ENCODE measurements at regions not wholly inside any gene's neighbourhood (a gene's known extent, or its start where the extent isn't known, plus 50 kb on each side); places are given as distances from the start of the nearest gene placed in this dataset.
A peak's percentile ranks its signal among the peaks of the same experiment; 100 is the strongest.

DNA sequence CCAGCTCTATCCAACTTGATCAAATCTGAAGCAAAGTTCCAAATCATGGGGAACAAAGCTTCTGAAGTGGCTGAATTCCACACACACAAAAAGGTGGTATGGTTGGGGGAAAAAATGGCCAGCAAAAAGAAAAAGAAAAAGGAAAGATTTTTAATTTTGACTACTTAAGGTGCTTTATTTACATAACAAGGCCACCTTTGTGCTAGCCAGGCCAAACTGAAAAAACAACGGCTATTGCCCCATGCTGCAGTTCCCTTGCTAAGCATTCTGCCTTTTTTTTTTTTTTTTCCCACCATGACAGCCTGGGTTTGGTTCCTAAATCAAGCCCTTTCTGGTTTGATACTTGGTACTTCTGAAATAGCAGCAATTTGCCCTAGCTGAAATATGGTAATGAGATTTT, 66.5 kb upstream of the DAZL start:
- Histone ChIP-seq H3K4me1 (ENCODE audit: control insufficient read depth, insufficient read depth, low read length) (no peaks in the 10 kb centered on the region), H3K9me3 (ENCODE audit: control insufficient read depth, insufficient read depth, low read length) (peaks cover 2% of the 10 kb centered on the region), H3K4me3 (ENCODE audit: low read depth, low read length) (no peak overlapping the region), H3K36me3 (ENCODE audit: control insufficient read depth, insufficient read depth, low read length) (no peaks in the 10 kb centered on the region), H3K27ac (ENCODE audit: low read depth, low read length) (no peak overlapping the region), H3K27me3 (ENCODE audit: control insufficient read depth, insufficient read depth, low read length) (no peaks in the 10 kb centered on the region)
- WGBS (ENCODE audit: insufficient coverage), result no CpG with 5 or more reads among the region's 1 CpG
- no peak for DNase-seq (ENCODE audit: low read depth in 4 of 6, low spot score in 6 of 6)

DNA sequence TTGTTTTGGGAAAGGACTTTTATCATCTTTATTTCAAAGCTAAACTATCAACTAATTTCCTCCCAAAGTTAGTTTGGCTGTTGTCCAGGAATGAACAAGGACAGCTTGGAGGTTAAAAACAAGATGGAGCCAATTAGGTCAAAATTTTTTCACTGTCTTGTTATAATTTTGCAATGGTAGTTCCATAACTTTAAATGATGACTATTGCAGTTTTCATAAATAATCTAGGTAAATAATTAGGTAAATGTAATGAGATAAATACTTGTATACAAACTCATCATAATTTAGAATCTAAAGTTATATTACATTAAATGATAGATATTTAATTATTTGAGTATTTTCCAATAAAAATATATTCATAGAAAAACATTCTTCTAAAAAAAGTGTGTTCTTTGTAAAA, 68.3 kb upstream of the DAZL start:
- H3K4me3 ChIP-seq (ENCODE audit: low read depth, low read length), result no peak overlapping the region
- H3K9me3 ChIP-seq (ENCODE audit: control insufficient read depth, insufficient read depth, low read length), result peaks cover 2% of the 10 kb centered on the region
- H3K36me3 ChIP-seq (ENCODE audit: control insufficient read depth, insufficient read depth, low read length), result no peaks in the 10 kb centered on the region
- H3K27ac ChIP-seq (ENCODE audit: low read depth, low read length), result no peak overlapping the region
- no peak for DNase-seq (ENCODE audit: low read depth in 4 of 6, low spot score in 6 of 6)
- H3K27me3 ChIP-seq (ENCODE audit: control insufficient read depth, insufficient read depth, low read length), result no peaks in the 10 kb centered on the region
- no peaks in the 10 kb centered on the region for H3K4me1 ChIP-seq (ENCODE audit: control insufficient read depth, insufficient read depth, low read length)

DNA sequence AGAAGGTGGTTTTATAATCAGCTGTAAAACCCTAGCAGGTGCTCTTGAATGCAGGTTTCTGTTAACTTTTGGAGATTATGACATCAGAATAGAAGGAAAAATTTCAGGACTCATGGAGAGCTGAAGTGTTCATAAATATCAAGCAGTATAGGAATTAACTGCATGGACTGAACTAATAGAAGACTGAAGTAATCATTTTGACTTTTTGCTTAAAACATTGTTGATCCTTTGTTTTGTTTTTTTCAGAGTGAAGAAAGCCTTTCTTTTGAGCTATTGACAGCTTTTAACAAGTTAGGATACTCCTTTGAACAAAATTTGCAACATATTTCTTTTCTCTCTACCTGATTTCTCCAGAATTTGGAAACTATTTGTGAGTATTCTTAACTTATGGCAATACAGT, 70.6 kb upstream of the DAZL start:
- Histone ChIP-seq H3K27me3 (ENCODE audit: control insufficient read depth, insufficient read depth, low read length) (no peaks in the 10 kb centered on the region), H3K9me3 (ENCODE audit: control insufficient read depth, insufficient read depth, low read length) (peaks cover 2% of the 10 kb centered on the region), H3K36me3 (ENCODE audit: control insufficient read depth, insufficient read depth, low read length) (no peaks in the 10 kb centered on the region), H3K27ac (ENCODE audit: low read depth, low read length) (no peak overlapping the region), H3K4me3 (ENCODE audit: low read depth, low read length) (no peak overlapping the region), H3K4me1 (ENCODE audit: control insufficient read depth, insufficient read depth, low read length) (no peaks in the 10 kb centered on the region)
- no peak for DNase-seq (ENCODE audit: low read depth in 4 of 6, low spot score in 6 of 6)

DNA sequence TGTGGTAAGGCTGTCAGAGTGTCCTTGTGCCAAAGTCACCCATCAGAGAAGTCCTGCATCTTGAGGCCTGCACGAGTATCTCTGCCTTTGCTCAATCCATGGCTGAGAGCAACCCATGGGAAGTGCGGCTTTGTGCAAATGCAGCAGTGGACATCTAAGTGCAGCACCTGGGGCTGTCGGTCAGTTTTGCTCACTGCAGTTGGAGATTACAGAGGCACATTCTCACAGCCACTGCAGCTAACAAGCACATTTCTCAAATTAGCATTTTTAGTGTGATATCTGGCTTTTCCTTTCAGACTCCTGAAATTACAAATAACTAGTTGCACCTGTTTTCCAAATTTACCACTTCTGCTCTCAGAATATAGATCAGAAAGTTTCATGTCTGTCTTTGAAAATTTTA, 81.5 kb upstream of the DAZL start:
- no peaks in the 10 kb centered on the region for H3K27me3 ChIP-seq (ENCODE audit: control insufficient read depth, insufficient read depth, low read length)
- no peak overlapping the region for H3K27ac ChIP-seq (ENCODE audit: low read depth, low read length)
- WGBS (ENCODE audit: insufficient coverage), result 88% methylated on average over 3 of the region's 3 CpGs

DNA sequence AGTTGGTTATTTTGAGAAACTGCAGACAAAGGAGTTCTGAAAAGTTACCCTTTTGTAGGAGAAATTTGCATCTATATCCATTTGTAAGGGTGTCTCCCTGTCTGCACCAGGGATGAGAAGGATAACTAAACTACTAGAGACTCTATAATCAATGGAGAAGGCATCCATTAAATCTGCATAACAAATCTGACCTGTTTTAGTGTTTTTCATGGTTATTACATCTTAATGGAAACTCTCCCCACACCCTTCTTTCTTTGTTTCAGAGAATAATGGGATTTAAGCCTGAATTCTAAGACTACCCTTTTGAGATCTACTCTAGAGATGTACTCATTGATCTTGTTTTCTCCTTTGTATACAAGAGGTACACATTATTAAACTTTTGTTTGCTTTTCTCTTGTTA, 82.0 kb upstream of the DAZL start:
- DNase-seq (ENCODE audit: low read depth in 4 of 6, low spot score in 6 of 6), result no peak
- Histone ChIP-seq H3K36me3 (ENCODE audit: control insufficient read depth, insufficient read depth, low read length) (no peaks in the 10 kb centered on the region), H3K4me3 (ENCODE audit: low read depth, low read length) (no peak overlapping the region), H3K4me1 (ENCODE audit: control insufficient read depth, insufficient read depth, low read length) (no peaks in the 10 kb centered on the region), H3K27me3 (ENCODE audit: control insufficient read depth, insufficient read depth, low read length) (no peaks in the 10 kb centered on the region), H3K9me3 (ENCODE audit: control insufficient read depth, insufficient read depth, low read length) (no peaks in the 10 kb centered on the region), H3K27ac (ENCODE audit: low read depth, low read length) (no peak overlapping the region)

More for the DNA sequence above, 81.5 kb upstream of the DAZL start:
- Histone ChIP-seq H3K9me3 (ENCODE audit: control insufficient read depth, insufficient read depth, low read length) (no peaks in the 10 kb centered on the region), H3K4me1 (ENCODE audit: control insufficient read depth, insufficient read depth, low read length) (no peaks in the 10 kb centered on the region), H3K36me3 (ENCODE audit: control insufficient read depth, insufficient read depth, low read length) (no peaks in the 10 kb centered on the region), H3K4me3 (ENCODE audit: low read depth, low read length) (no peak overlapping the region)
- no peak for DNase-seq (ENCODE audit: low read depth in 4 of 6, low spot score in 6 of 6)

DNA sequence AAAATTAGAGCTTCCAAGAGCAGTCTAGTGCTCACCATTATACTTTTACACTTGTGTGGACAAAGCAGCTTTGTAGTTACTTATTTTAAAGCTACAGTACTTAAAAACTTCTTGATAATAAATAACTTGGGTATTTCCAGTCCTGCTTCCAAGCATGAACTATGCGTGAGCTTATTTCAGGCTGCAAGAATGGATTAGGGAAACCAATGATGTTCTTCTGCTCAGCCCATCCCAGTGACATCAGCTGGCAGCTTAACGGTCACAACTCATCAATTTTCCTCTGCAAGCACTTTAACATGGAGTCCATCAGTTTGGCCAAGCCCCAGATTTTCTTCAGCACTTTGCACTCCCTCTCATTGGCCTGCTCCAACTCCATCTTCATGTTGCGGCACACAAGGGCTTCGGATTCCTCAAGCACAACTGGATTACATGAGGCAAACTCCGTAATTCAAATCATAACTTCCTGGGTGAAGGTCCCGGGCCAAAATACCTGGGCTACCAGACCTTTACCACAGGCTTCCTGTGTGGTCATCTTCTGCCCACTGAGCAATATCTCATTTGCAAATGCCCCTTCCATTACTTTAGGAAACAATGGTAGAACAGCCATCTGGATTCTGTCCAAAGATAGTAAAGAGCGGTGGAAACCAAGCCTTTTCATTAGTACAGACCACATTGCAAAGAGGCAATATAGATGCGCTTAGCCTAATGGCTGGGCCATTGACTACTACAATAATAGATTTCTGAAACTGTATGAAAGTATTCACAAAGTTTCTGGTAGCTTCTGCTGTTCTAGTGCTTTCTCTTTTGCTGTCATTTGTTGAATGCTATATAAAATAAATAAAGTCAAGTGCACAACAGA, 87.5 kb upstream of the DAZL start:
- no peaks in the 10 kb centered on the region for H3K36me3 ChIP-seq (ENCODE audit: control insufficient read depth, insufficient read depth, low read length)
- no peaks in the 10 kb centered on the region for H3K9me3 ChIP-seq (ENCODE audit: control insufficient read depth, insufficient read depth, low read length)
- no peaks in the 10 kb centered on the region for H3K4me1 ChIP-seq (ENCODE audit: control insufficient read depth, insufficient read depth, low read length)
- WGBS (ENCODE audit: insufficient coverage), result 68% methylated on average over 6 of the region's 8 CpGs
- H3K27ac ChIP-seq (ENCODE audit: low read depth, low read length), result no peak overlapping the region
- no peak overlapping the region for H3K4me3 ChIP-seq (ENCODE audit: low read depth, low read length)
- no peaks in the 10 kb centered on the region for H3K27me3 ChIP-seq (ENCODE audit: control insufficient read depth, insufficient read depth, low read length)
- no peak for DNase-seq (ENCODE audit: low read depth in 4 of 6, low spot score in 6 of 6)

DNA sequence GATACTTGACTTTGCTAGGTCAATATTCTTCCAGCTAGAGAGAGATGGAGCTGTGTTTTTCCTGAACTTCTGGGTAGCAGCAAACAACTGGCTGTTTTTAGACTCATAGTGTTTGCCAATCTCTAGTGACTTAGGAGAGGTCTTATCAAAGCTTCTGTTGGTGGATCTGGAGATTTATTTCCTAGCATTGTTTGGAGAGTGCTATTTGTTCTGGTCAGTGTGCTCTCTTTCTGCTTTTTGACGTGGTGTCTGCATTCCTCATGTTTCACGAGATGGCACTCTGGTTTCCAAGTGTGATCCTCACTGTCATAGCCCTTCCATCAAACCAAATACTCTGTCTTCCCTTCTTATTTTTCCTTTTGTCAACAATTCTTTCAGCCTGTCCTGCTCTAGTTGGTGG, 88.6 kb upstream of the DAZL start:
- DNase-seq (ENCODE audit: low read depth in 4 of 6, low spot score in 6 of 6), result no peak
- H3K9me3 ChIP-seq (ENCODE audit: control insufficient read depth, insufficient read depth, low read length), result no peaks in the 10 kb centered on the region
- WGBS (ENCODE audit: insufficient coverage), result 62% methylated on average over 2 of the region's 2 CpGs
- H3K27me3 ChIP-seq (ENCODE audit: control insufficient read depth, insufficient read depth, low read length), result no peaks in the 10 kb centered on the region
- H3K36me3 ChIP-seq (ENCODE audit: control insufficient read depth, insufficient read depth, low read length), result no peaks in the 10 kb centered on the region
- no peaks in the 10 kb centered on the region for H3K4me1 ChIP-seq (ENCODE audit: control insufficient read depth, insufficient read depth, low read length)
- H3K4me3 ChIP-seq (ENCODE audit: low read depth, low read length), result no peak overlapping the region
- H3K27ac ChIP-seq (ENCODE audit: low read depth, low read length), result no peak overlapping the region

DNA sequence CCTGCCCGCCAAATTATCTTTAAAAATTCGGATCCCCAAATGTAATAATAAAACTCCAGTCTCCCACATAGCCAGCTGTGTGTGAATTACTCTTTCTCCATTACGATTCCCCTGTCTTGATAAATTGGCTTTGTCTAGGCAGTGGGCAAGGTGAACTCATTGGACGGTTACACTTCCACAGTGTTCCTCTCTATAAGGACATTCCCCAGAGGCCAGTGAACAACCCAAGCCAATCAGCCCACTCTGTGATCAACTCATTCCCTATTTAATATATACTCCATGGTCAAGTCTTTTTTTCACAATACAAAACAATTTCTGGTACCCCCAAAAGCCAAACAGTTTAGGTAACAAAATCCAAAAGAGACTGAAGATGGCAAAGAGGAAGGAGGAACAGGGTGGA, 90.5 kb upstream of the DAZL start:
- Histone ChIP-seq H3K27ac (ENCODE audit: low read depth, low read length) (no peak overlapping the region), H3K4me3 (ENCODE audit: low read depth, low read length) (no peak overlapping the region), H3K9me3 (ENCODE audit: control insufficient read depth, insufficient read depth, low read length) (no peaks in the 10 kb centered on the region), H3K36me3 (ENCODE audit: control insufficient read depth, insufficient read depth, low read length) (no peaks in the 10 kb centered on the region), H3K4me1 (ENCODE audit: control insufficient read depth, insufficient read depth, low read length) (no peaks in the 10 kb centered on the region), H3K27me3 (ENCODE audit: control insufficient read depth, insufficient read depth, low read length) (no peaks in the 10 kb centered on the region)
- WGBS (ENCODE audit: insufficient coverage), result 96% methylated on average over 3 of the region's 4 CpGs
- no peak for DNase-seq (ENCODE audit: low read depth in 4 of 6, low spot score in 6 of 6)

DNA sequence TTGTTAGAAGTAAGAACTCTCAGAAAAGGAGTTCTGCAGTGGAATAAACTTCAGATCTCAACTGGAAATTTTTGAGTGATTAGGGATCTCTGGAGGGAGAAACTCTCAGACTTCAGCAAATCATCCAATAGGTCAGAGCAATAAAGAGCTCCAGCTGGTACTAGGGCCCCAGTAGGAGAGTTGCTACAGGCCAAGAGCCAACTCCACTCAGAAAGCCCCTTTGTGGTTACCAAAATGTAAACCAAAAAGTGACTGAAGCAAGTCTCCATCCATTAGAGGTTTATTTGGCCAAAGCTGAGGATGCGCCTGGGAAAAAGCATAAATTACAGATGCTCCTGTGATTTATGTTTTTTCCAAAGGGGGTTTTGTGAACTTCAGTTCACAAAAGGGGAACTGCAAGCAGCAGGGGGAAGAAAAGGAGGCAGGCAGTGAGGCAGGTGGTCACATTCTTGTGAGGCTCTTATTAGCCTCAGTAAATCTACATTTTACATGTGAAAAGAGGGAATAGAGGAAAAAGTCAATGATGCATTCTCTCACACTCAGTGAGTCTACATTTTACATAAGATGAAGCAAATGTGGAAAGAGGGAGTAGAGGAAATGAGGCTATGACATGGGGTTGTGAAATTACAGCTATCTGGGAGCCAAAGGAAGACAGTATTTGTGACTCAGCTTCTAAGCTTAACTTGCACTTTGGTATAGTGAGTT, 92.4 kb upstream of the DAZL start:
- 27% methylated on average over 1 of the region's 1 CpG for WGBS (ENCODE audit: insufficient coverage)
- no peaks in the 10 kb centered on the region for H3K9me3 ChIP-seq (ENCODE audit: control insufficient read depth, insufficient read depth, low read length)
- DNase-seq (ENCODE audit: low read depth in 4 of 6, low spot score in 6 of 6), result peak in 2 of 6 donors; percentile 13 to 24

DNA sequence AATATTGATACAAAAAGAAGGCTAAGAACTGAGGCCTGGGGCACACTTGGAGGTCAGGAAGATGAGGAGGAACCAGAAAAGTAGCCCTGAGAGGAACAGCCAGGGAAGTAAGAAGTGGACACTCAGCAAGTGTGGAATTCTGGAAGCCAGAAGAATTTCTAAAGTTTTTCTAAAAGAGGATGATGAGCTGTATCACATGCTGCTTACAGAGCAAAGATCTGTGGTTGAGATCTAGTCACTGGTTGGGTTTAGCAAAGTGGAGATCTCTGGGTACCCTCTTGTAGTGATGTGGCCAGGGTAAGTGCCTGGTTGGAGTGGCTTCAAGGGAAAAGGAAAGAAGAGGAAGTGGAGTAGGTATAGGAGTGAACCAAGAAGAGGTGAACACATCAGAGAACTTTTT, 95.4 kb upstream of the DAZL start:
- no peak overlapping the region for H3K4me3 ChIP-seq (ENCODE audit: low read depth, low read length)
- H3K27ac ChIP-seq (ENCODE audit: low read depth, low read length), result no peak overlapping the region
- no peaks in the 10 kb centered on the region for H3K4me1 ChIP-seq (ENCODE audit: control insufficient read depth, insufficient read depth, low read length)
- H3K27me3 ChIP-seq (ENCODE audit: control insufficient read depth, insufficient read depth, low read length), result no peaks in the 10 kb centered on the region
- DNase-seq (ENCODE audit: low read depth in 4 of 6, low spot score in 6 of 6), result no peak
- no peaks in the 10 kb centered on the region for H3K36me3 ChIP-seq (ENCODE audit: control insufficient read depth, insufficient read depth, low read length)
- no peaks in the 10 kb centered on the region for H3K9me3 ChIP-seq (ENCODE audit: control insufficient read depth, insufficient read depth, low read length)

More for the DNA sequence above, 92.4 kb upstream of the DAZL start:
- Histone ChIP-seq H3K36me3 (ENCODE audit: control insufficient read depth, insufficient read depth, low read length) (no peaks in the 10 kb centered on the region), H3K27me3 (ENCODE audit: control insufficient read depth, insufficient read depth, low read length) (no peaks in the 10 kb centered on the region), H3K4me3 (ENCODE audit: low read depth, low read length) (no peak overlapping the region), H3K27ac (ENCODE audit: low read depth, low read length) (no peak overlapping the region), H3K4me1 (ENCODE audit: control insufficient read depth, insufficient read depth, low read length) (no peaks in the 10 kb centered on the region)
